ENCODE measurements at regions not wholly inside any gene's neighbourhood (a gene's known extent, or its start where the extent isn't known, plus 50 kb on each side); places are given as distances from the start of the nearest gene placed in this dataset.

DNA sequence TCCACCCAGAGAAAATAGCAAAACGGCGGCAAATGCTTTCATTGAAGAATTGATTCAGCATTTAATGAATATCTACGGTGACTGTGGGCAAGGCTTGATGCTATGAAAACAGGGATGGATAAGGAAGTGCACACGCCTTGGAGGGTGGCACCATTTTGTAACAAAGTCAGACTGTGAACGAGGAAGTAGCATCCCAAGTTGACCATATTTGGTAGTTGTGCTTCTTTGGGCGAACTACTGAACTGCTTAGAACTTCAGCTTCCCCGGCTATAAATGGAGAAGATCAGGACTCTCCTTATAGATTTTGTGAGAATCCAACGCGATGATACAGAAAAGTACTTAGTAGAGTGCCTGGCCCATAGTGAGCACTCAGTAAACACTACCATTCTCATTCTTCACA lies 303.2 kb downstream of the MAF start:
- TF ChIP-seq, protein P1, sequence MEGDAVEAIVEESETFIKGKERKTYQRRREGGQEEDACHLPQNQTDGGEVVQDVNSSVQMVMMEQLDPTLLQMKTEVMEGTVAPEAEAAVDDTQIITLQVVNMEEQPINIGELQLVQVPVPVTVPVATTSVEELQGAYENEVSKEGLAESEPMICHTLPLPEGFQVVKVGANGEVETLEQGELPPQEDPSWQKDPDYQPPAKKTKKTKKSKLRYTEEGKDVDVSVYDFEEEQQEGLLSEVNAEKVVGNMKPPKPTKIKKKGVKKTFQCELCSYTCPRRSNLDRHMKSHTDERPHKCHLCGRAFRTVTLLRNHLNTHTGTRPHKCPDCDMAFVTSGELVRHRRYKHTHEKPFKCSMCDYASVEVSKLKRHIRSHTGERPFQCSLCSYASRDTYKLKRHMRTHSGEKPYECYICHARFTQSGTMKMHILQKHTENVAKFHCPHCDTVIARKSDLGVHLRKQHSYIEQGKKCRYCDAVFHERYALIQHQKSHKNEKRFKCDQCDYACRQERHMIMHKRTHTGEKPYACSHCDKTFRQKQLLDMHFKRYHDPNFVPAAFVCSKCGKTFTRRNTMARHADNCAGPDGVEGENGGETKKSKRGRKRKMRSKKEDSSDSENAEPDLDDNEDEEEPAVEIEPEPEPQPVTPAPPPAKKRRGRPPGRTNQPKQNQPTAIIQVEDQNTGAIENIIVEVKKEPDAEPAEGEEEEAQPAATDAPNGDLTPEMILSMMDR (IDR thresholded peaks at IDR 0.05; ENCODE audit: insufficient read depth, low read depth, low read length) = no peak
- no peak for TF ChIP-seq EZH2 (IDR thresholded peaks at IDR 0.05; ENCODE audit: insufficient read depth, low read length)
